ENCODE measurements at regions not wholly inside any gene's neighbourhood (a gene's known extent, or its start where the extent isn't known, plus 50 kb on each side); places are given as distances from the start of the nearest gene placed in this dataset. TPM values are rescaled to one million over a fixed set of nuclear protein-coding genes. Genes with fewer than 3 reads are reported as not detected.
"Not testable (repeated sequence)": the region's sequence is repeated elsewhere in the genome, so short reads cannot be mapped to it uniquely, and the experiment has no call there.

GRCh38 chr17:21613071-21613429 lies 79.3 kb upstream of the KCNJ18 start:
- no peak for TF ChIP-seq CTCF (IDR thresholded peaks at IDR 0.05)
- DNase-seq (ENCODE audit: low spot score) = no peak
- no peak for ATAC-seq (ENCODE audit: low FRiP score)

- DNase-seq (ENCODE audit: low spot score); ATAC-seq (ENCODE audit: low FRiP score): not testable (repeated sequence)
These were observed 65.3 kb upstream of the KCNJ18 start for GRCh38 chr17:21626987-21627386.

Small RNA genes lying in the stretch of these regions (small RNA-seq; reads per million reads assigned to genes)
- gene AC233702.6 (not detected), gene AC233702.8 (not detected)
